GM19438 (cell line): ENCODE measurements at regions not wholly inside any gene's neighbourhood (a gene's known extent, or its start where the extent isn't known, plus 50 kb on each side); places are given as distances from the start of the nearest gene placed in this dataset.

Source experiments
- ATAC-seq: cut with Tn5 transposase; IDR thresholded peaks from one replicate; pipeline ENCODE4 v1.9.1; 2021; ENCODE audit warnings: low read depth; ENCODE audit not compliant: unreplicated experiment

DNA sequence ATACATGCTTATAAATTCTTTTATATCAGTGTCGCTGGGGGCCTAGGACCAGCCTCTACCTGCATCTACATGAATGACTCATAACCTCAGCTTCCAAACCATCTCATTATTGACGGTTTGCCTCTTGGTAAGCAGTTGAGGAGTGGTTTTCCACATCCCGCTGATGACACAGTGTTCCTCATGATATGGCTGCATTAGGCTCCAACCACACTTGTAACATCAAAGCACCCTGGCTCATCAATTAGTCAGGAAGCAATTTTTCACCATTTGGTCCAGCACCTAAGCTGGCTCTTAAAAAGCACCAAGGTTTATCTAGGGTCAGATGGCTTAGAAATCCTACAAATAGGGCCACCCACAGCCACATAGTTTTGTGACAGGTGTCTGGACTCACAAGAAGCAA is 402.4 kb downstream of the ARHGEF28 start:
- no peak for ATAC-seq

DNA sequence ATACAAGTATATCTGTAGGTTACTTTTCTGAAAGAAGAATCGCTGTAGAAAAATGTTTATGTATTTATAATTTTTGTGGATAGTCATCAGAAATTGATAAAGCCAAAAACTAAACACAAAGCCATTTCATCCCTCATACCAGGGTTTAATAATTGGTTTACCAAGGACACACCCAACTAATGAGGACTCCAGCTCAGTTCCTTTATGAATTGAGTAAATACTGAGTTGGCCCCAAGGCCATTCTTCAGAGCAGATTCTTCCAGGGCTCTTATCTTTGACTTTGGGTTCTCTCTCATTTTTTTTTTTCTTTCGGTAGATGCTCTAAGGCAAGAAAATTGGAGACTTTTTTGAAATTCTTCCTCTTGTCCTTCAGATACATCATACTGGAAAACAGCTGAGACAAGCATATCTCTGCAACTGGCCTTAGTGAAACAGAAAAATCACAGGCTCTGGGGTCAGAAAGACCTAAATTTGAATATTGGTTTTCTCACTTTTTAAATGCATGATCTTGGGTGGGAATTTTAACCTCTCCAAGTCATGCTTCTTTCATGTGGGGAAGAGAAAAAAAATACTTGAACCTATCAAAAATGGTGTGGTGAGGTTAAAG is 401.8 kb downstream of the ARHGEF28 start:
- ATAC-seq: no peak

DNA sequence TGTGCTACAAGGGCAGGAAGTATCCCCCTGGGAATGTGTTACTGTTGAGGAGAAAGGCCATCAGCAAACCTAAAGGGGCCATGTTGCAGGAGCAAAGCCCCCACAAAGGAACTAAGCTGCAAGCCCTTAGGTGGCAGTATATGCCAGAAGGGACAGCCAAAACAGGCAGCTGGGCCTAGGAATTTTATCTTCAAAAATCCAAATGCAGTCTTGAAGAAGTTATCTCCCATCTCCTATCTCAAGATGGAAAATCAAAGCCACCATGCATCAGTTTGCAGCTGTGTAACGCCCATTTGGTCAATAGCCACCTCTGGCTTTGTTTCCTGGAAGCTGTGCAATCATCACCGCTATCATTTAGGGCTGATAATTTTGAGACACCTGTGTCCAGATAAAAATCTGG is 400.3 kb downstream of the ARHGEF28 start:
- no peak for ATAC-seq

DNA sequence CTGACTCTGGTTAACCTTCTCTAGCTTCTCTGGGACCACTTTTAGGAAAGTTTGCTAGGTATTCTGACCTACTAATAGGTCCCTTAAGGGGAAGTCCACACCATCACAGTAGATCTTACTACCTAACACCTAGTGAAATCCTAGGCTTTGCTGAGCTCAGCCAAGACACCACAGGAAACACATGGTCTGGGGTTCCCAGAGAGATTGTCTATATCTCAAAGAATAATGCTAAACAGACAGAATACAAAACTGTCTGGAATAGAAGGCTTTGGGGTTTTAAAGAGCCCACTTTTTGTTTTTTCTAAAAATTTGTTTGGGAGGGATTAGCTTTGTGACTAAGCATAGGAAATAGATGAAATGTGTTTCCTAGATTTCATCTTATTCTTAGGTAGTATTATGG is 395.1 kb downstream of the ARHGEF28 start:
- ATAC-seq: no peak

DNA sequence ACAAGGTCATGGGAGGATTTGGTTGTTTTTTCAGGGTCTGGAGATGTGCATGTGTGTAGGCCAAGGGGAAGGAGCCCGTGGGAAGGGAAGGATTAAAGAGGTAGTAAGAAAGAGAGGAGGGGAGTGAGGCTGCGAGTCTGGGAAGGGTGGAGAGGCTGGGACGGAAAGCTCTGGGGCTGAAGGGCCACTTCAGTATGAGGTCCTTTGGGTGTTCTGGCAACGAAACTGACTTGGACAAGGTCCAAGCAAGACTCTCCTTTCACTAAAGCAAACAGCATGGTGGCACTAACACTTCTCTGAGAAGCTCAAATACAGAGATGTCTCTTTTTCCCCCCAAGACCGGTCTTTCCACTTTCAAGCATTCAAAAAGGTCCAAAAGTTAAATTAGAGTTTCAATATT is 394.5 kb downstream of the ARHGEF28 start:
- no peak for ATAC-seq

DNA sequence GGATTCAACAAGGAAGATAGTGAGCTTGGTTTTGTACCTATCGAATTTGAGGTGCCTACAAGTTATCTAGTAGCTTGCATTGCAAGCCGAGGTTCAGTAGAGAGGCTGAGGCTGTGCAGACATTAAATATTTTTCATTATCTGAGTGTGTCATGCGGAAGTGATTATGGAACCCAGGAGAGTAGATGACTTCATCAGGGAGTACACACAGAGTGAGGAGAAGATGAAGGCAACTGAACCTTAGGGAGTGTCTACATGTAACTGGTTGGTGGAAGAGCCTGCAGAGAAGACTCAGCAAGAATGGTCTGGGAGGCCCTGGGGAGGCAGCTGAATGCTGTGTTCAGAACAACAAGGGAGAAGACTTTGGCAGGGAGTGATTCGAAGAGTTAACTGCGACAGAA is 393.9 kb downstream of the ARHGEF28 start:
- ATAC-seq: no peak

DNA sequence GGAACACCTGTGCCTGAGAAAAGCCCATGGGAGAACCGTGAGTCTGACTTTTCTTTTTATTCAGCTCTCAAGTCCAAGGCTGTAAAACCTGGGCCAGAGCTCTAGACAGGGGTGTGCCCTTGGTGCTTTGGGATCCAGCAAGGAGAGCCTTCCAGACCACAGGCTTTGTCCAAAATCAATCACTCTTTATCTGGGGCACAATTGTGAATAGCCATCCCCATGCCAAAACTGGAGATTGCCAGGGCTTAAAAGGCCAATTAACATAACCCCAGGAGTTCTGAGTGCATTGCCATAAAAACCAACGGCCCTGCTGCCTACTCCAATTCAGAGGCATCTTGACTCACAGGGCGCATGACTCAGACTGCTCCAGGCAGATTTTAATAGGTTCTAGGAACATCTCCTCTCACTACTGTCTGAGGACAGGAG is 391.8 kb downstream of the ARHGEF28 start:
- ATAC-seq: no peak

DNA sequence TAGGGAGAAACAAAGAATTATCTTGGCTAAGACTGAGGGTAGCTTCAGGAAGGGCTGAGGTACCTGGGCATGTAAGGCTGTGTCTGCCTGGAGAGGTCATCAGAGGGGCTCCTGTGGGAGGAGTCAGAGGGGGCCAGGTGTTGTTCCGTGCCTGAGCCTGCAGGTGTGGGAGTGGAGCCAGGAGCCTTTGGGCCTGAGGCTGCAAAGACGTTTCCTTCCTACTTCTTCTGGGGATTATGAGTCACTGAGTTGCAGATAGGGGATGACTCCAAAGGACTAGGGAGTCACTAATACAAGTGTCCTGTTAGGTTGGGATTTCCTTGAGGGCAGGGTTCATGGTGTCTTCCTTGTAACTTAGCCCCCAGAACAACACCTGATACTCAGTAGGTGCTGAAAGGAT is 391.1 kb downstream of the ARHGEF28 start:
- ATAC-seq: no peak

DNA sequence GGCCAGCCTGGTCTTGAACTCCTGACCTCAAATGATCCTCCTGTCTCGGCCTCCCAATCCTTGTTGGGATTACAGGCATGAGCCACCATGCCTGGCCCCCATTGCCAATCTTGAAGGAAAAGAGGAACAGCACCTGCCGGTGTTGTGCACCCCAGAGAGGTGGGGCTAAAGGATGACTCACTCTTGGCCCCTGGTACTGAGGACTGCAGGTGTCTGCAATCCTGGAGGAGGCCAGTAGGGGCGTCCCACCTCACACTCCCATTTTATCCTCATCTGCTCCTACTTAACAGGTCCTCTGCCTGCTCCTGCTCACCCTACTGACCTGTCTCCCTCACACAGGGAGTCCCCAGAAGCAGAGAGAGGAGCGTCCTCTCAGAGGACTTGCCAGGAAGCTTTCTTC is 390.4 kb downstream of the ARHGEF28 start:
- no peak for ATAC-seq

DNA sequence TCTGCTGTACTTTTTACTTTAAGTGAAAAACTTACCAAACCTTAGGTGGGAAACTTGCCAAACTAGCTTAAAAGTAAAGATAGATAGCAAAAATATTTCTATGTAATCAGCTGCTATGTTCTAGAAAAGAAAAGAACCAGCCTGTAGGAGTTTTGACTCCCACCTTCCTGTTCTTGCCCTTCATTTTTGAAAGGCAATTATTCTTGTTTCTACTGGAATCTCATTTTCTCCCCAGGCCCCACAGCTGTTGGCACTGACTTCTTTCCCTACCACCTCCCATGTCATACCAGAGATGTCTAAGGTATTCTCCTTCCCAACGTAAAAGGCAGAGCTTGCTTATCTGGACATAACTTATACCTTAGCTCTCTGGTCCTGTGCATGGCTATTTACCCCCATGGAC is 389.7 kb downstream of the ARHGEF28 start:
- no peak for ATAC-seq

DNA sequence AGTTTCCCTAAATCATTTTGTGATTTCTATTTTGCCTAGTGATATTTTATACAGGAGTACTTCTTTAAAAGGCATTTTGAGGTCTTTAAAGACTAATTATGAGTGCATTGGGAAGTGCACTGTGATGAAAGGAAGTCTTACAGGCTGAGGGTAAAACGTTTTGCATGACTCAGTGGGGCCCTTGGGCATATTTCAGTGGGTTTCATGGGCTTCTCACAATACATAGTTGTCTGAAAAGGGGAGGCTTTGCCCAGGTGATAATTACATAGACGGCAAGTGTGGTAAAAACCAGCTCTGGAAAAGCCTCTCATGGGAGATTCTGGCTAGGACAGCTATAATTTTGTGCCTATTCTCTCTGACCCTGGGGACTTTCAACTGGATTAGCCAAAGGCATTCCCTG is 387.2 kb downstream of the ARHGEF28 start:
- ATAC-seq: no peak

DNA sequence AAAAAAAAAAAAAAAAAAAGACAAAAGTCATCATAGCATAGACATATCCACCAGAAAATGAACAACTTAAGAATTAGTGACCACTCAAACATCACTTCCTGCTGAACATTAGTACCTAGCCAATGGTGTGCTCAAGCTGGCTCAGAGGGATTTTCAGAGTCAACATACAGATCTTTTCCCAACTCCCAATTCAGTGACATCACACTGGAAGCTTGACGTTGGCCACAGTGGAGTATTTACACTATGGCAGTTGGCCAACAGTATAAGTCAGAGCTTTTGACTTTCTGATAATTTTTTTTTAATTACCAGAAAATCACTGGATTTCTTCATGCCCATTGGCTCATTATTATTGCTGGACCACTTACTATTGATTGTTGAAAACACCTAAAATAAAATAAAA is 383.5 kb downstream of the ARHGEF28 start:
- no peak for ATAC-seq

DNA sequence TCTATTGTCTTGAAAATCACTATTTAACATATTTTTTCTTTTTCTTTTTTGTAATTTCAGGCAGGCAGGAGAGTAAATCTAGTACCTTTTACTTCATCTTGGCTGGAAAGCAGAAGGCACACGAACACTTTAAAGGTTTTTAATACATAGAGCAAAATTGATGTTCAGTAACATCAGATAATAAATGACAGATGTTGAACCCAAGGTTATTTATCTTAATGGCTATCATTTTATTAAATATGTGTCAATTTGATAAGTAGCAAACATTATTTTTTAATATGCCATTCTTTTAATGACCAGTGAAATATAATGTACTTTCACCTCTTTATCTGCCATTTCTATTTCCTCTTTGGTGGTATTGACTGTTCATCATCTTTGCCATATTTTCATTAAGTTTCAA is 381.2 kb downstream of the ARHGEF28 start:
- no peak for ATAC-seq

DNA sequence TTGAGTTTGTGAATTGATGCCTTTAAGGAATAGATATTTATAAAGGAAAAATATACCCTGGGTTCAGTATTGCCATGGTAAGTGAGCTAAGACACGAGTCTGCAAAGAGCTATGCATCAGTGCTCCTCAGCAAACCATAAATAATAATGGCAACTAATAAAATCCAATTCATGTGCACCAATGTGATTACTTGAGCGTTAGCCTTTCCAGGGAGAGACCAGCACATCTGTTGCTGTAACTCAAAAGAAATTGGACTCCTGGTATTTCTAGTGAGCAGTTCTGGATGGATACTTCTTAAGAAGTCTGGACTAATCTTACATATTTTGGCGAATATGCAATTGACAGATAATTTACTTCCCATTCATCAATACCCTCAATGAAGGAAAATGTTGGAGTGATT is 373.3 kb downstream of the ARHGEF28 start:
- no peak for ATAC-seq

DNA sequence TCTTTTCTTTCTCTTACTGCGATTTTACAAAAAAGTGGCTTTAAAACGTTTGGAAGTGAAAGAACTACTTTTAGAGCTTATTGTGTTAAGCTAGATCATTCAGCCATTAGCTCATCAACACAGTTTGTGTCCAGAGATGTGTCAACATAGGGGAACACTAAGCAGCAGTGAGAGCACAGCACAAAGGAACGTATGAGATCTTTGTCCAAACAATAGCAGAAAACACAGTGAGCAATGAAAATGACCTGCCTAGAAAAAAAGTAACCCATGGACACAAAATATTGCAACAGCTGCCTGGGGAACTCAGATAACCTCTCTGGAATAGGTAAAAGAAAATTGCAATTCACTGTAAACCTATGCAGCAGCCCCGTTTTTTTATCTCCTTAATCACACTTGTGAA is 372.5 kb downstream of the ARHGEF28 start:
- no peak for ATAC-seq

DNA sequence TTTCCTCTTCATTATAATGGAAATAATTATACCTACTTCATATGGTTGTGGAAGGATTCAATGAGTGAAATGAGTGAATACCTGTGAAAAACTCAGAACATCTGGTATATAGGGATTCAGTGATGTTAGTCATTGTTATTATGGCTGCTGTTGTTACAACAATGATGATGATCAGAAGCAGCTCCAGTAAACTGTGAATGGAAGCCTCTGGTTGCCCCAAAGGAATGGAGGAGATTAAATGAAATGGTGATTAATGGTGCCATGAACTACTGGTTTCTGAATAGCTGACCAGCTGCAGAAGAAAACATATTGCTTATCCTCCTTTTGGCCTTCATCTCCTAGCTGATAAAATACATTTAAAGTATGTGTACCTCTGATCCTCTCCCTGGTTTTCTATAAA is 372.0 kb downstream of the ARHGEF28 start:
- ATAC-seq: no peak

DNA sequence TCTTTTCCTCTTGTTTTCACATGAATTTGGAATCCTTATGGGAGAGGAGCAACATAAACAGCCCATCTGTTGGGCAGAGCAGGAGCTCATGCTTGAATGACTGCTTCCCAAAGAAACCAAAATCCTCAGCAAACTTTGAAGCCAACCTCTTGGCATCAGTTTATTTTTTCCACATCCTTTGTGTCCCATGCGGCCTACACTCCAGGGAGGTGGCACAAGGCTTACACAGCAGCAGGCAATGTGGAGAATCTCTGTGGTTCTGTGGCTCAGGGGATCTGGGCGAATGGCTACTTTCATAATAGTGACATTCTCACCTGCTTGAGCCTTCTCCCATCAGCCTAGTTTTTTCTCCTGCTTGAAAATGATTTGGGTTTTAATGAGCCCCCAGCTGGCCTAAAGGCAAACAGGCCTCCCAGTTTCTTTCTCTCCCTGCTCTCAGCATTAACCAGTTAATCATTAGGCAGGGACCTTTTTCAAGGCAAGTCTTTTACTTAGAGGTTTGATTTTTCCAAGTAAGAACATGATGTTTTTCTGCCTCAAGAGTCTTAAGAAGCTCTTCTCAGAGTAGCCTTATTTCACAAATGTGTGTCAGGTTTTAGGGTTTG is 370.3 kb downstream of the ARHGEF28 start:
- ATAC-seq: no peak

DNA sequence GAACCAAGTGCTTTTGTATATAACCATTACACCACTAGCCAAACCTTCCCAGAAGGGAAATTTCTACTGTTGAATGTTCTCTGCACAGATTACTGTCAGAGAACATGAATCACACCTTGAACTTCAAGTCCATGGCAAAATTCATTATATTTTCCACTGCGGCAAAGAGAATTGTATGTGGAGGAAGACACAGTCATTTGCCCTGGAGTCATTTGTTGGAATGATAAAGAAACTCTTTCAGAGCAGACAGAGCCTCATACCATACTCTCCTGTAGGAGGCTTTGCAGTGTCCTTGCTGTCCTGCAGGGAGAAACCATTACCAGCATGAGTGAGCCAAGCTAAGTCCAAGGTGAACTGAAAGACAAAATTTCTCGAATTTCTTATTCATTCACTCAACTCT is 369.0 kb downstream of the ARHGEF28 start:
- no peak for ATAC-seq
